Occipital lobe (tissue), 1 donor: ENCODE measurements at regions not wholly inside any gene's neighbourhood (a gene's known extent, or its start where the extent isn't known, plus 50 kb on each side); places are given as distances from the start of the nearest gene placed in this dataset.

ENCODE experiments used
- DNase-seq: peaks from one replicate; lab custom pipeline; 2025; lab: John Stamatoyannopoulos, UW

GRCh38 chr15:91553196-91553854 is 300.2 kb upstream of the SLCO3A1 start:
- DNase-seq = no peak

- no peak for DNase-seq
Observed at GRCh38 chr15:91555312-91555711, 298.2 kb upstream of the SLCO3A1 start.

- DNase-seq = no peak
Observed at GRCh38 chr15:91556926-91557325, 296.6 kb upstream of the SLCO3A1 start.

GRCh38 chr15:91559066-91559465 is 294.4 kb upstream of the SLCO3A1 start:
- peak; percentile 33 for DNase-seq

GRCh38 chr15:91561371-91562100 is 292.0 kb upstream of the SLCO3A1 start:
- DNase-seq = peak; percentile 12

GRCh38 chr15:91562698-91563097 is 290.8 kb upstream of the SLCO3A1 start:
- no peak for DNase-seq

- DNase-seq = no peak
Observed at GRCh38 chr15:91564631-91565030, 288.9 kb upstream of the SLCO3A1 start.

GRCh38 chr15:91566141-91566540 is 287.4 kb upstream of the SLCO3A1 start:
- no peak for DNase-seq

GRCh38 chr15:91568036-91568435 is 285.5 kb upstream of the SLCO3A1 start:
- DNase-seq = no peak

- DNase-seq = no peak
Observed at GRCh38 chr15:91572110-91572509, 281.4 kb upstream of the SLCO3A1 start.

GRCh38 chr15:91576096-91576495 is 277.4 kb upstream of the SLCO3A1 start:
- no peak for DNase-seq

GRCh38 chr15:91578511-91578910 is 275.0 kb upstream of the SLCO3A1 start:
- no peak for DNase-seq

- no peak for DNase-seq
Observed at GRCh38 chr15:91584895-91585294, 268.6 kb upstream of the SLCO3A1 start.

- no peak for DNase-seq
Observed at GRCh38 chr15:91586560-91586959, 266.9 kb upstream of the SLCO3A1 start.

- DNase-seq = no peak
Observed at GRCh38 chr15:91589360-91589759, 264.1 kb upstream of the SLCO3A1 start.

GRCh38 chr15:91592567-91592966 is 260.9 kb upstream of the SLCO3A1 start:
- DNase-seq = no peak

GRCh38 chr15:91593067-91593466 is 260.4 kb upstream of the SLCO3A1 start:
- no peak for DNase-seq

GRCh38 chr15:91593653-91594052 is 259.9 kb upstream of the SLCO3A1 start:
- DNase-seq = no peak

GRCh38 chr15:91599261-91599660 is 254.2 kb upstream of the SLCO3A1 start:
- no peak for DNase-seq

- DNase-seq = no peak
Observed at GRCh38 chr15:91603384-91604080, 250.0 kb upstream of the SLCO3A1 start.

- DNase-seq = no peak
Observed at GRCh38 chr15:91604122-91604521, 249.4 kb upstream of the SLCO3A1 start.

- DNase-seq = no peak
Observed at GRCh38 chr15:91605576-91605975, 247.9 kb upstream of the SLCO3A1 start.

- DNase-seq = no peak
Observed at GRCh38 chr15:91609231-91609630, 244.3 kb upstream of the SLCO3A1 start.
